Keratinocyte (primary cell): ENCODE measurements at regions not wholly inside any gene's neighbourhood (a gene's known extent, or its start where the extent isn't known, plus 50 kb on each side); places are given as distances from the start of the nearest gene placed in this dataset.

ENCODE experiments used
- DNase-seq: peaks from one replicate; pipeline ENCODE4 v3.0.0-alpha.2; 2011; ENCODE audit warnings: low read depth, missing footprints, low spot score
- FAIRE-seq: peaks from 2 replicates; lab custom pipeline; 2011; peaks lifted over from hg19 to GRCh38; lab: Jason Lieb, UNC
- H2AFZ ChIP-seq: 2 replicates; pipeline ENCODE4 v1.6.0; 2012; ENCODE audit warnings: low read length, control low read depth, inconsistent platforms; ENCODE audit not compliant: control insufficient read depth
- H3K27ac ChIP-seq: 2 replicates; pipeline ENCODE4 v1.5.1; 2011; ENCODE audit warnings: low read length; ENCODE audit not compliant: control insufficient read depth, insufficient read depth
- H3K27me3 ChIP-seq: 3 replicates; pipeline ENCODE4 v1.6.0; 2011; ENCODE audit warnings: low read length; ENCODE audit not compliant: control insufficient read depth, insufficient read depth; ENCODE audit errors: extremely low read depth
- H3K36me3 ChIP-seq, 2 experiments: 2 replicates in 1 of 2; 3 replicates in 1 of 2; pipeline ENCODE4 v1.5.1; 2011; ENCODE audit warnings: low read length in 2 of 2, mild to moderate bottlenecking in 1 of 2; ENCODE audit not compliant: control insufficient read depth in 2 of 2, insufficient read depth in 2 of 2; ENCODE audit errors: extremely low read depth in 1 of 2
- H3K4me1 ChIP-seq: 3 replicates; pipeline ENCODE4 v1.5.1; 2011; ENCODE audit warnings: low read length; ENCODE audit not compliant: control insufficient read depth, insufficient read depth; ENCODE audit errors: extremely low read depth
- H3K4me2 ChIP-seq: 3 replicates; pipeline ENCODE4 v1.6.0; 2011; ENCODE audit warnings: low read depth, low read length; ENCODE audit not compliant: control insufficient read depth, insufficient read depth; ENCODE audit errors: extremely low read depth
- H3K4me3 ChIP-seq, 3 experiments: fragments of 200-600 bp in 1 of 3; sonication (generic) in 1 of 3; 2 replicates in 2 of 3; 3 replicates in 1 of 3; pipeline ENCODE4 v1.5.1; 2011 to 2016; ENCODE audit warnings: low read length in 3 of 3, mild to moderate bottlenecking in 3 of 3, control low read depth in 2 of 3, inconsistent platforms in 1 of 3, low read depth in 1 of 3, mixed read lengths in 1 of 3, mixed run types in 1 of 3, moderate library complexity in 1 of 3; ENCODE audit not compliant: control insufficient read depth in 2 of 3, insufficient read depth in 2 of 3; ENCODE audit errors: extremely low read depth in 1 of 3
- H3K79me2 ChIP-seq: 2 replicates; pipeline ENCODE4 v1.6.0; 2012; ENCODE audit warnings: low read length; ENCODE audit not compliant: control insufficient read depth, insufficient read depth
- H3K9ac ChIP-seq: 3 replicates; pipeline ENCODE4 v1.6.0; 2011; ENCODE audit warnings: low read length; ENCODE audit not compliant: control insufficient read depth, insufficient read depth; ENCODE audit errors: extremely low read depth
- H3K9me1 ChIP-seq: 3 replicates; pipeline ENCODE4 v1.6.0; 2011; ENCODE audit warnings: low read length; ENCODE audit not compliant: control insufficient read depth, insufficient read depth; ENCODE audit errors: extremely low read depth
- H3K9me3 ChIP-seq: 2 replicates; pipeline ENCODE4 v1.5.1; 2012; ENCODE audit warnings: low read depth, low read length; ENCODE audit not compliant: control insufficient read depth
- H4K20me1 ChIP-seq: 3 replicates; pipeline ENCODE4 v1.6.0; 2011; ENCODE audit warnings: low read length; ENCODE audit not compliant: control insufficient read depth, insufficient read depth; ENCODE audit errors: extremely low read depth
- CTCF ChIP-seq, 3 experiments: IDR thresholded peaks in 1 of 3; conservative IDR thresholded peaks in 1 of 3; optimal IDR thresholded peaks in 1 of 3; 2 replicates in 2 of 3; 3 replicates in 1 of 3; pipeline versions ENCODE3 to v1.5.1; 2011; ENCODE audit warnings: low read length in 3 of 3, mild to moderate bottlenecking in 3 of 3, moderate library complexity in 2 of 3, control low read depth in 1 of 3, inconsistent platforms in 1 of 3; ENCODE audit not compliant: insufficient read depth in 2 of 3; ENCODE audit errors: extremely low read depth in 1 of 3
- EZH2 ChIP-seq: IDR thresholded peaks from one replicate; pipeline ENCODE4 v1.6.1; 2012; ENCODE audit warnings: inconsistent platforms, mild to moderate bottlenecking, low read length, moderate library complexity
- dilution Hi-C: fragments of 300-500 bp; cut with MboI; formaldehyde crosslinking; loops from one replicate; pipeline ENCODE4 v1.7.0; 2020; ENCODE audit warnings: low sequenced_read_pairs; ENCODE audit not compliant: extremely low pct_ligation_motif_present

GRCh38 chr11:86147004-86147403 is 78.1 kb upstream of the PICALM start:
- no peak for TF ChIP-seq EZH2
- no peak for TF ChIP-seq CTCF (optimal IDR thresholded peaks at IDR 0.05 in 1 of 3, IDR thresholded peaks at IDR 0.05 in 1 of 3, conservative IDR thresholded peaks at IDR 0.05 in 1 of 3; ENCODE audit: extremely low read depth in 1 of 3, insufficient read depth in 2 of 3, low read length in 3 of 3)

DNA sequence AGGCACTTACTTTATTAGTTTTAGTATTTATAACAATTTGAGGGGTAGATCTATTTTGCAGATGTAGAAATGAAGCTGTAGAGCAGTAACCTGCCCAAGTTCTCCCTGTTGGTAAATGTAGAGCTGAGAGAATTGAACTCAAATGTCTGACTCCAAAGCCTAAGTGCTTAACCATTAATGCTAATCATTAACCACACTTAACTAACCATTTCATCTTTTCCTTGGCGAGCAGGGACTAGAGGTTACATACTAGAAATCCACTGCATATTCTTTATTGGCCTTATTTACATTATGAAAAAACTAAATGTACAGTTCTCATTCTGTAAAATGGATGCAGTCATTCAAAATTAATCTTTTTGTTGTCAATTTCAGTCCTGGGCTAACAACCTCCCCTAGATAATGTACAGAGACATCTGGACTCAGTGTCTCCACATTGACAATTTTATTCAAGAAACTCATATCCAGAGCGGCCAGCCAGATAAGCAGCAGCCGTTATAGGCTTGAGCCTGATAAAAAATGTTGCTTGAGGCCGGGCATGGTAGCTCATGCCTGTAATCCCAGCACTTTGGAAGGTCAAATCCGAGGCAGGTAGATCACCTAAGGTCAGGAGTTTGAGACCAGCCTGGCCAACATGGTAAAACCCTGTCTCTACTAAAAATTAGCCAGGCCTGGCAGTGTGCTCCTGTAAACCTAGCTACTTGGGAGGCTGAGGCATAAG is 76.7 kb upstream of the PICALM start:
- Histone ChIP-seq H4K20me1 (no peaks in the 10 kb centered on the region), H3K4me2 (no peak overlapping the region), H3K27me3 (no peaks in the 10 kb centered on the region), H3K9me3 (no peaks in the 10 kb centered on the region), H3K79me2 (no peaks in the 10 kb centered on the region), H3K9me1 (no peaks in the 10 kb centered on the region), H3K4me3 (no peak overlapping the region), H3K36me3 (no peaks in the 10 kb centered on the region), H3K4me1 (peaks cover 9% of the 10 kb centered on the region), H3K27ac (no peak overlapping the region), H2AFZ (no peak overlapping the region), H3K9ac (no peak overlapping the region)
- no peak for FAIRE-seq
- no peak for DNase-seq
- TF ChIP-seq CTCF (optimal IDR thresholded peaks at IDR 0.05 in 1 of 3, IDR thresholded peaks at IDR 0.05 in 1 of 3, conservative IDR thresholded peaks at IDR 0.05 in 1 of 3; ENCODE audit: extremely low read depth in 1 of 3, insufficient read depth in 2 of 3, low read length in 3 of 3) (no peak), EZH2 (no peak)
- dilution Hi-C loops: no loop called here

More at GRCh38 chr11:86147004-86147403, 78.1 kb upstream of the PICALM start:
- H3K27me3 ChIP-seq: no peaks in the 10 kb centered on the region
- no peak overlapping the region for H3K27ac ChIP-seq
- H4K20me1 ChIP-seq: no peaks in the 10 kb centered on the region
- no peak overlapping the region for H2AFZ ChIP-seq
- FAIRE-seq (no peak), DNase-seq (no peak)
- no peaks in the 10 kb centered on the region for H3K9me3 ChIP-seq
- H3K4me2 ChIP-seq: no peak overlapping the region
- H3K4me3 ChIP-seq: no peak overlapping the region
- H3K4me1 ChIP-seq: peaks cover 23% of the 10 kb centered on the region
- no peaks in the 10 kb centered on the region for H3K36me3 ChIP-seq
- no peaks in the 10 kb centered on the region for H3K9me1 ChIP-seq
- no peak overlapping the region for H3K9ac ChIP-seq
- dilution Hi-C loops: no loop called here
- H3K79me2 ChIP-seq: no peaks in the 10 kb centered on the region
